HG02763 (cell line): ENCODE measurements at regions not wholly inside any gene's neighbourhood (a gene's known extent, or its start where the extent isn't known, plus 50 kb on each side); places are given as distances from the start of the nearest gene placed in this dataset.
"Not testable (repeated sequence)": the region's sequence is repeated elsewhere in the genome, so short reads cannot be mapped to it uniquely, and the experiment has no call there.

Source experiments
- ATAC-seq: cut with Tn5 transposase; IDR thresholded peaks from one replicate; pipeline ENCODE4 v1.9.1; 2021; ENCODE audit warnings: mild to moderate bottlenecking, moderate library complexity; ENCODE audit not compliant: unreplicated experiment

- ATAC-seq = no peak
These were observed 122.5 kb upstream of the IL15 start for GRCh38 chr4:141513866-141514265.

GRCh38 chr4:141518222-141518621 lies 118.2 kb upstream of the IL15 start:
- no peak for ATAC-seq

GRCh38 chr4:141524116-141524515 lies 112.3 kb upstream of the IL15 start:
- ATAC-seq = no peak

- ATAC-seq = no peak
These were observed 111.5 kb upstream of the IL15 start for GRCh38 chr4:141524841-141525240.

GRCh38 chr4:141530627-141531026 lies 105.8 kb upstream of the IL15 start:
- no peak for ATAC-seq

- no peak for ATAC-seq
These were observed 101.4 kb upstream of the IL15 start for GRCh38 chr4:141534985-141535384.

- ATAC-seq = no peak
These were observed 98.4 kb upstream of the IL15 start for GRCh38 chr4:141538001-141538400.

- no peak for ATAC-seq
These were observed 95.7 kb upstream of the IL15 start for GRCh38 chr4:141540643-141541042.

- no peak for ATAC-seq
These were observed 94.5 kb upstream of the IL15 start for GRCh38 chr4:141541851-141542250.

GRCh38 chr4:141543176-141543575 lies 93.2 kb upstream of the IL15 start:
- ATAC-seq = no peak

GRCh38 chr4:141543706-141544105 lies 92.7 kb upstream of the IL15 start:
- ATAC-seq = no peak

- no peak for ATAC-seq
These were observed 87.6 kb upstream of the IL15 start for GRCh38 chr4:141548791-141549190.

GRCh38 chr4:141560056-141560455 lies 76.3 kb upstream of the IL15 start:
- ATAC-seq = peak; percentile 56

GRCh38 chr4:141562649-141563048 lies 73.7 kb upstream of the IL15 start:
- no peak for ATAC-seq

- no peak for ATAC-seq
These were observed 72.7 kb upstream of the IL15 start for GRCh38 chr4:141563723-141564122.

GRCh38 chr4:141564961-141565360 lies 71.4 kb upstream of the IL15 start:
- not testable (repeated sequence) for ATAC-seq

GRCh38 chr4:141565379-141566089 lies 70.8 kb upstream of the IL15 start:
- ATAC-seq = no peak

GRCh38 chr4:141567326-141567915 lies 69.0 kb upstream of the IL15 start:
- ATAC-seq = no peak

GRCh38 chr4:141569141-141569540 lies 67.2 kb upstream of the IL15 start:
- ATAC-seq = no peak

GRCh38 chr4:141570290-141570689 lies 66.1 kb upstream of the IL15 start:
- no peak for ATAC-seq

- no peak for ATAC-seq
These were observed 65.0 kb upstream of the IL15 start for GRCh38 chr4:141571362-141571761.

GRCh38 chr4:141571793-141572192 lies 64.6 kb upstream of the IL15 start:
- no peak for ATAC-seq

- ATAC-seq = no peak
These were observed 62.7 kb upstream of the IL15 start for GRCh38 chr4:141573678-141574077.
